SK-N-SH (cell line): ENCODE measurements at regions not wholly inside any gene's neighbourhood (a gene's known extent, or its start where the extent isn't known, plus 50 kb on each side); places are given as distances from the start of the nearest gene placed in this dataset.

ENCODE experiments used
- CTCF ChIP-seq: fragments of 200-600 bp; sonication (generic); IDR thresholded peaks from 2 replicates; pipeline ENCODE4 v1.6.1; 2017; ENCODE audit warnings: antibody characterized with exemption, mild to moderate bottlenecking, moderate library complexity
- EP300 ChIP-seq, 2 experiments: IDR thresholded peaks; 2 replicates each; pipeline versions ENCODE4 v1.4.0 to v1.6.1; 2012; ENCODE audit warnings: borderline replicate concordance in 1 of 2, low read depth in 1 of 2, low read length in 1 of 2
- EZH2phosphoT487 ChIP-seq: fragments of 200-600 bp; sonication (generic); IDR thresholded peaks from 2 replicates; pipeline ENCODE4 v1.6.1; 2017; ENCODE audit warnings: low read depth, mixed run types, mild to moderate bottlenecking, antibody characterized with exemption, moderate library complexity, borderline replicate concordance
- FOXJ3 ChIP-seq: sonication (generic); formaldehyde crosslinking; IDR thresholded peaks from 2 replicates; pipeline ENCODE4 v1.5.1; 2020; ENCODE audit warnings: mild to moderate bottlenecking, missing genetic modification reagents
- JUND ChIP-seq: IDR thresholded peaks from 2 replicates; pipeline ENCODE4 v1.4.0; 2012
- NFIC ChIP-seq: IDR thresholded peaks from 2 replicates; pipeline ENCODE4 v1.4.0; 2012; ENCODE audit warnings: borderline replicate concordance
- POLR2AphosphoS5 ChIP-seq: IDR thresholded peaks from 2 replicates; pipeline ENCODE4 v1.6.1; 2012; ENCODE audit warnings: low read depth, low read length
- RAD21 ChIP-seq: IDR thresholded peaks from 2 replicates; pipeline ENCODE4 v1.6.1; 2012; ENCODE audit warnings: mild to moderate bottlenecking, low read length
- REST ChIP-seq: IDR thresholded peaks from 2 replicates; pipeline ENCODE4 v1.6.1; 2012; ENCODE audit warnings: mild to moderate bottlenecking, low read depth, low read length, moderate library complexity
- RFX5 ChIP-seq: IDR thresholded peaks from 2 replicates; pipeline ENCODE4 v1.6.1; 2012; ENCODE audit warnings: mild to moderate bottlenecking, improper control_type of control experiment, low read length
- TEAD4 ChIP-seq: IDR thresholded peaks from 2 replicates; pipeline ENCODE4 v1.4.0; 2012; ENCODE audit warnings: mild to moderate bottlenecking, borderline replicate concordance; ENCODE audit not compliant: insufficient read depth
- TF ChIP-seq, protein P1 (sequence below): IDR thresholded peaks from 2 replicates; pipeline ENCODE4 v1.4.0; 2012; ENCODE audit warnings: low read depth
- TF ChIP-seq, protein P2 (sequence below): IDR thresholded peaks from 2 replicates; pipeline ENCODE4; 2012

GRCh38 chr2:14552818-14553217, 79.7 kb upstream of the LRATD1 start:
- TF ChIP-seq CTCF, result no peak
- TF ChIP-seq, protein P1, sequence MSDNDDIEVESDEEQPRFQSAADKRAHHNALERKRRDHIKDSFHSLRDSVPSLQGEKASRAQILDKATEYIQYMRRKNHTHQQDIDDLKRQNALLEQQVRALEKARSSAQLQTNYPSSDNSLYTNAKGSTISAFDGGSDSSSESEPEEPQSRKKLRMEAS, result no peak
- no peak for TF ChIP-seq FOXJ3 (CRISPR knock-in tag)
- TF ChIP-seq TEAD4, result no peak
- TF ChIP-seq, protein P2, sequence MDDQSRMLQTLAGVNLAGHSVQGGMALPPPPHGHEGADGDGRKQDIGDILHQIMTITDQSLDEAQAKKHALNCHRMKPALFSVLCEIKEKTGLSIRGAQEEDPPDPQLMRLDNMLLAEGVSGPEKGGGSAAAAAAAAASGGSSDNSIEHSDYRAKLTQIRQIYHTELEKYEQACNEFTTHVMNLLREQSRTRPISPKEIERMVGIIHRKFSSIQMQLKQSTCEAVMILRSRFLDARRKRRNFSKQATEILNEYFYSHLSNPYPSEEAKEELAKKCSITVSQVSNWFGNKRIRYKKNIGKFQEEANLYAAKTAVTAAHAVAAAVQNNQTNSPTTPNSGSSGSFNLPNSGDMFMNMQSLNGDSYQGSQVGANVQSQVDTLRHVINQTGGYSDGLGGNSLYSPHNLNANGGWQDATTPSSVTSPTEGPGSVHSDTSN, result no peak
- TF ChIP-seq POLR2AphosphoS5, result no peak
- no peak for TF ChIP-seq REST
- TF ChIP-seq JUND, result no peak
- no peak for TF ChIP-seq EP300 (IDR thresholded peaks at IDR 0.05; ENCODE audit: borderline replicate concordance in 1 of 2, low read depth in 1 of 2, low read length in 1 of 2)
- TF ChIP-seq RAD21, result no peak
- TF ChIP-seq EZH2phosphoT487, result no peak
- no peak for TF ChIP-seq RFX5
- no peak for TF ChIP-seq NFIC
